AG10803 (cell line): ENCODE measurements at regions not wholly inside any gene's neighbourhood (a gene's known extent, or its start where the extent isn't known, plus 50 kb on each side); places are given as distances from the start of the nearest gene placed in this dataset.

Source experiments
- DNase-seq: peaks from one replicate; pipeline ENCODE4 v3.0.0; 2010; ENCODE audit warnings: low read depth
- H3K4me3 ChIP-seq: 2 replicates; pipeline ENCODE4 v1.5.1; 2011; ENCODE audit warnings: mild to moderate bottlenecking, low read length, control low read depth
- CTCF ChIP-seq: conservative IDR thresholded peaks from 2 replicates; pipeline ENCODE4 v1.5.1; 2011; ENCODE audit warnings: mild to moderate bottlenecking, low read length, control low read depth, inconsistent platforms

GRCh38 chr20:21033817-21034216 lies 72.3 kb downstream of the LINC00237 start:
- no peak for DNase-seq
- H3K4me3 ChIP-seq, result no peak overlapping the region
- no peak for TF ChIP-seq CTCF

GRCh38 chr20:21031666-21032065 lies 74.5 kb downstream of the LINC00237 start:
- DNase-seq, result no peak
- H3K4me3 ChIP-seq, result no peak overlapping the region
- no peak for TF ChIP-seq CTCF

DNA sequence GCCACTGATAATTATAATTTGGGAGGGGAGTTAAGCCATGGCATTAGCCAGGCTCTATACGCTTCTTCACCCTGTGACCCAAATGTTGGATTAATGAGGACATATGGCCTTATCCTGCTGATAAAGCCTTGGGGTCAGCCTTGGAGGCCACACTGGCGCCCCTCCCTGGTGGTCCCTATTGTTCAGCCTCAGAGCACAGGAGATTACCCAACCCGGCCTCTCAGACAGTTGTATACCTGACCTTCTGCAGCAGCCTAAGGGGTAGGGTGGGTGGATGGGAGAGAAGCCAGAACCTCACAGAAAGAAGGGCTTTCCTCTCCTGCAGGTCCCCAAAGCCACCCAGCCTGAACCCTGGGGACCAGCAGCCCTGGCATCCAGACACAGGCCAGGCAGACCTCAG lies 76.8 kb downstream of the LINC00237 start:
- no peak for TF ChIP-seq CTCF
- DNase-seq, result no peak
- H3K4me3 ChIP-seq, result no peak overlapping the region

DNA sequence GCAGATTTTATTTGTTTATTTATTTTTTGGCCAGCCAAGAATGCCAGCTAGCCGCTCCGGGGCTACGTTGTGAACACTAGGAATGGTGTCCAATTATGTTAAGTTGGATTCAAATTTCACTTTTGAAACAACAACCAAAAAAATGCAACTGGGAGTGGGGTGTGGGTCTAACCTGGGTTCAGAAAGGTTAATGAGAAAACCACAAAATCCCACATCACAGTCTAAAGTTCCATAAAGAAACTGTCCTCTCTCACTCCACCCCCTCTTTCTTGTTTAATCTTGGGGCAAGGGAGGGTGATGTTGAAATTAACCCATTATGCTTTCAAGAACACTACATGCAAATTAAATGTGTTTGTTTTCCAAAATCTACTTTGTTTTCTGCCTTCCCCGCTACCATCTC lies 77.2 kb downstream of the LINC00237 start:
- no peak for DNase-seq
- H3K4me3 ChIP-seq, result no peak overlapping the region
- TF ChIP-seq CTCF, result no peak

GRCh38 chr20:21028436-21028835 lies 77.7 kb downstream of the LINC00237 start:
- H3K4me3 ChIP-seq, result no peak overlapping the region
- DNase-seq, result no peak
- TF ChIP-seq CTCF, result no peak

DNA sequence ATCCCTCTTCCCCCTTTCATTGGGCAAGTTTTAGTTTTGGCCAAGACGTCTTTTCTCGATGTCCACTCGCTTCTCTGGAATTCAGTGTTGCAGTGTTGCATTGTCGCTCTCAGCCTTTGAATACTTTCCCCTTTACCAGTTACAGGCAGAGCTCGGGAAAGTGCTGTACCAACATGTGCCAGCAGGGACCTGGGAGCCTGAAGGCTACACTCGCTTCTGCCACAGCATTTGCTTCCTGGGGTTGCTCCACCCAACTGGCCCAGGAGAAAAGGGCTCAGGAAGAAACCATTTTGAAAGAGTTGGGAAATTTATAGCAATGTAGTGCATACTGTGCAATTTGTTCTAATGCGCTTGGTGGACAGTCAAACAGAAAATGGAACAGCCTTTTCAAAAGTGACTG lies 78.6 kb downstream of the LINC00237 start:
- DNase-seq, result no peak
- H3K4me3 ChIP-seq, result no peak overlapping the region
- TF ChIP-seq CTCF, result peak; percentile 7; the same call in 1 of the 2 replicates

GRCh38 chr20:21026951-21027350 lies 79.2 kb downstream of the LINC00237 start:
- TF ChIP-seq CTCF, result no peak
- no peak overlapping the region for H3K4me3 ChIP-seq

More at GRCh38 chr20:21026951-21027350, 79.2 kb downstream of the LINC00237 start:
- no peak for DNase-seq
